ENCODE measurements at regions not wholly inside any gene's neighbourhood (a gene's known extent, or its start where the extent isn't known, plus 50 kb on each side); places are given as distances from the start of the nearest gene placed in this dataset.

GRCh38 chr13:76703216-76703615, 183.0 kb downstream of the KCTD12 start:
- Histone ChIP-seq H3K9ac (ENCODE audit: low read length) (no peak overlapping the region), H2AFZ (ENCODE audit: low read depth, low read length) (no peak overlapping the region), H3K4me2 (ENCODE audit: low read length) (no peak overlapping the region), H3K79me2 (ENCODE audit: insufficient read depth, low read length) (no peaks in the 10 kb centered on the region), H3K4me1 (ENCODE audit: insufficient read depth, low read length) (peaks cover 7% of the 10 kb centered on the region), H4K20me1 (ENCODE audit: insufficient read depth, low read length) (no peaks in the 10 kb centered on the region), H3K4me3 (ENCODE audit: insufficient read depth, low read depth, low read length) (no peak overlapping the region), H3K27me3 (ENCODE audit: insufficient read depth, low read length) (peaks cover 2% of the 10 kb centered on the region), H3K9me3 (ENCODE audit: insufficient read depth, low read depth, low read length) (no peaks in the 10 kb centered on the region), H3K36me3 (ENCODE audit: insufficient read depth, low read length) (no peaks in the 10 kb centered on the region), H3K27ac (ENCODE audit: low read depth, low read length) (no peak overlapping the region)
- no peak overlapping the region for H3K4me3 Mint-ChIP-seq (ENCODE audit: unreplicated experiment)
- H3K4me1 Mint-ChIP-seq (ENCODE audit: low read depth, unreplicated experiment) = peaks cover 4% of the 10 kb centered on the region
- DNase-seq (ENCODE audit: low read depth) (no peak), FAIRE-seq (no peak)
- H3K36me3 Mint-ChIP-seq (ENCODE audit: low read depth, unreplicated experiment) = no peaks in the 10 kb centered on the region
- TF ChIP-seq CTCF (IDR thresholded peaks at IDR 0.05; ENCODE audit: insufficient read depth, low read depth, low read length) = no peak
- TF ChIP-seq EZH2 (IDR thresholded peaks at IDR 0.05; ENCODE audit: insufficient read depth, low read length) = no peak
- no peak overlapping the region for H3K27ac Mint-ChIP-seq (ENCODE audit: unreplicated experiment)
- H3K9me3 Mint-ChIP-seq (ENCODE audit: unreplicated experiment) = peaks cover 3% of the 10 kb centered on the region
- H3K27me3 Mint-ChIP-seq (ENCODE audit: low read depth, unreplicated experiment) = no peaks in the 10 kb centered on the region

GRCh38 chr13:76697288-76697687, 188.9 kb downstream of the KCTD12 start:
- Histone ChIP-seq H4K20me1 (ENCODE audit: insufficient read depth, low read length) (no peaks in the 10 kb centered on the region), H3K4me3 (ENCODE audit: insufficient read depth, low read depth, low read length) (no peak overlapping the region), H3K27me3 (ENCODE audit: insufficient read depth, low read length) (peaks cover 2% of the 10 kb centered on the region), H2AFZ (ENCODE audit: low read depth, low read length) (no peak overlapping the region), H3K79me2 (ENCODE audit: insufficient read depth, low read length) (no peaks in the 10 kb centered on the region), H3K9ac (ENCODE audit: low read length) (no peak overlapping the region), H3K4me1 (ENCODE audit: insufficient read depth, low read length) (peaks cover 3% of the 10 kb centered on the region), H3K27ac (ENCODE audit: low read depth, low read length) (no peak overlapping the region), H3K36me3 (ENCODE audit: insufficient read depth, low read length) (no peaks in the 10 kb centered on the region), H3K4me2 (ENCODE audit: low read length) (no peak overlapping the region), H3K9me3 (ENCODE audit: insufficient read depth, low read depth, low read length) (no peaks in the 10 kb centered on the region)
- H3K27ac Mint-ChIP-seq (ENCODE audit: unreplicated experiment) = no peak overlapping the region
- no peak for DNase-seq (ENCODE audit: low read depth)
- H3K9me3 Mint-ChIP-seq (ENCODE audit: unreplicated experiment) = peaks cover 3% of the 10 kb centered on the region
- no peak for FAIRE-seq
- H3K4me3 Mint-ChIP-seq (ENCODE audit: unreplicated experiment) = no peak overlapping the region
- H3K36me3 Mint-ChIP-seq (ENCODE audit: low read depth, unreplicated experiment) = no peaks in the 10 kb centered on the region
- no peaks in the 10 kb centered on the region for H3K27me3 Mint-ChIP-seq (ENCODE audit: low read depth, unreplicated experiment)
- peaks cover 13% of the 10 kb centered on the region for H3K4me1 Mint-ChIP-seq (ENCODE audit: low read depth, unreplicated experiment)
- TF ChIP-seq CTCF (IDR thresholded peaks at IDR 0.05; ENCODE audit: insufficient read depth, low read depth, low read length) (no peak), EZH2 (IDR thresholded peaks at IDR 0.05; ENCODE audit: insufficient read depth, low read length) (no peak)

- peaks cover 13% of the 10 kb centered on the region for H3K4me1 Mint-ChIP-seq (ENCODE audit: low read depth, unreplicated experiment)
- no peak overlapping the region for H3K4me3 ChIP-seq (ENCODE audit: insufficient read depth, low read depth, low read length)
- H2AFZ ChIP-seq (ENCODE audit: low read depth, low read length) = peak overlapping the region; percentile 33
- peaks cover 3% of the 10 kb centered on the region for H3K9me3 Mint-ChIP-seq (ENCODE audit: unreplicated experiment)
- peak overlapping the region; percentile 93 for H3K27ac Mint-ChIP-seq (ENCODE audit: unreplicated experiment)
- no peak for TF ChIP-seq EZH2 (IDR thresholded peaks at IDR 0.05; ENCODE audit: insufficient read depth, low read length)
- TF ChIP-seq CTCF (IDR thresholded peaks at IDR 0.05; ENCODE audit: insufficient read depth, low read depth, low read length) = no peak
- DNase-seq (ENCODE audit: low read depth) = peak; percentile 6
- no peaks in the 10 kb centered on the region for H3K79me2 ChIP-seq (ENCODE audit: insufficient read depth, low read length)
- H3K9ac ChIP-seq (ENCODE audit: low read length) = no peak overlapping the region
- peaks cover 3% of the 10 kb centered on the region for H3K4me1 ChIP-seq (ENCODE audit: insufficient read depth, low read length)
- no peaks in the 10 kb centered on the region for H4K20me1 ChIP-seq (ENCODE audit: insufficient read depth, low read length)
- H3K27me3 Mint-ChIP-seq (ENCODE audit: low read depth, unreplicated experiment) = no peaks in the 10 kb centered on the region
- no peaks in the 10 kb centered on the region for H3K36me3 ChIP-seq (ENCODE audit: insufficient read depth, low read length)
- no peaks in the 10 kb centered on the region for H3K36me3 Mint-ChIP-seq (ENCODE audit: low read depth, unreplicated experiment)
- H3K4me3 Mint-ChIP-seq (ENCODE audit: unreplicated experiment) = no peak overlapping the region
- no peaks in the 10 kb centered on the region for H3K9me3 ChIP-seq (ENCODE audit: insufficient read depth, low read depth, low read length)
- no peak overlapping the region for H3K27ac ChIP-seq (ENCODE audit: low read depth, low read length)
- peak; percentile 76 for FAIRE-seq
- no peak overlapping the region for H3K4me2 ChIP-seq (ENCODE audit: low read length)
- peaks cover 2% of the 10 kb centered on the region for H3K27me3 ChIP-seq (ENCODE audit: insufficient read depth, low read length)
These were observed 189.8 kb downstream of the KCTD12 start for GRCh38 chr13:76696370-76696769.
